GM04503 (cell line): ENCODE measurements at regions not wholly inside any gene's neighbourhood (a gene's known extent, or its start where the extent isn't known, plus 50 kb on each side); places are given as distances from the start of the nearest gene placed in this dataset.
"Not testable (repeated sequence)": the region's sequence is repeated elsewhere in the genome, so short reads cannot be mapped to it uniquely, and the experiment has no call there.

Experiments
- DNase-seq: peaks from one replicate; pipeline ENCODE4 v3.0.0-alpha.2; 2012; ENCODE audit warnings: low read depth

DNA sequence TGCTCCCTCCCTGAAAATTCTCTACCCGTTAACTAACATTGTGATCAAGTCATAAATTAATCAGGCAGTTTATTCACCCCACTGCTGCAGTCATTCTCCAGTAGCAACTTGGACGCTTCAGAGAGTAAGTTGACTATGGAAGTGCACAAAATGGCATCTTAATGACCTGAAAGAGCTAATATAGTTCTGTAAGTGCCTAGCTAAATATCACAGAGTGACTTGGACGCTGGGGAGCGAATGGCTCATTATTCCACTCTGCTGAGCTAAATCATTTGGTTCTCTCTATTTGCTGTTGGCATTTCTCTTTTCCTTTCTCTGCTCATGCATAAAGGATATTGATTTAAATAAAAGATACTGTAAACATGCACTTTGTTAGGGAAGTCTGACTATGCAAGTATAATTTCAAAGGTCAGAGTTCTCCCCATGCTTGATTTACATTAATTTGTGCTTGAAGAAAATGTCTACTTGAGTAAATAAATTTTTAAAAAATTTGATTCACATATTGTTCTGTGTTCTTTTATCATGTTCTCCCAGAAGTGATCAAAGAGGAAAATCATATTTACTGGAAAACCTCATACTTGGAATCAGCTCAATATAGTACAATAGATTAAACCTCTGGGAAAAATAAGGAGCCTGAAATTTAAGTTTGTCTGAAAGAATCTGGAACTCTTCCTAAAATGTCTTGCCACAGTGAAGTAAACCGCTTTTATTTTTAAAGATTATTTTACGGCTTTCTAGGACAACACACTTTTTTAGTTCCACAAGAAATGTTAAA lies 169.5 kb upstream of the HAPLN1 start:
- no peak for DNase-seq

DNA sequence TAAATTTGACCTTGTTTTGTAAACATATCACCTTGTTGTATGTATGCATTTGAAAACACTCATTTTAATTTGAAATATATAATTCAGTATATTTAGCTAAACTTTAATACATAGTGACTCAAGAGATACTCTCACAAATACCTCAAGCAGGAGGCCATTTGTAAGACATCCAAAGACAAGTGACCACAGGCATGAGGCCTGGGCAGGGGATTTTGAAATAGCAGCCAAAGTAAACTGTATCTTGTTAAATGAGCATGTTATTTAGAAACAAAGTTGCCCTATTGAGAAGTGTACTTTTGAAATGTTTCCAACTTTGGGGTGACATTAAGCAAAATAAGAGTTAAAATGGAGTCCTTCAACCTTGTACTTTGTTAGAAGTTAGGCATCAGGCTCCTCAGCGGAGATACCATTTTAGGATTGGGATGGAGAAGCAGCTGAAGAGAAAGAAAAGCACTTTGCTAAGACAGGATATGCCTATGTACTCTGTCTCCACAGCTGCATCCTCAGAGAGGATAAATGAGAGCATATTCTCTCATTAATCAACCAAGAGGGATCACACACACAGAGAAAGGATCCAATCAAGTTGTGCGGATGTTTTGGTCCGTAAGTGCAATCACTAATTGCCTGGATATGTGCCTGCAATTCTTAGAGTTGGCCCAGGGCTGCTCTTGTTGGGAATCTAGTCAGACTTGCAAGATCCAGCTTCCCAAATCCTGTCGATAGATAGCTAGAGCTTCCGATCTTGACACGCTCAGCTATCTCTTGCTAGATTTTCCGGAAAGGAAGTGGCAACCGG lies 157.5 kb upstream of the HAPLN1 start:
- no peak for DNase-seq

DNA sequence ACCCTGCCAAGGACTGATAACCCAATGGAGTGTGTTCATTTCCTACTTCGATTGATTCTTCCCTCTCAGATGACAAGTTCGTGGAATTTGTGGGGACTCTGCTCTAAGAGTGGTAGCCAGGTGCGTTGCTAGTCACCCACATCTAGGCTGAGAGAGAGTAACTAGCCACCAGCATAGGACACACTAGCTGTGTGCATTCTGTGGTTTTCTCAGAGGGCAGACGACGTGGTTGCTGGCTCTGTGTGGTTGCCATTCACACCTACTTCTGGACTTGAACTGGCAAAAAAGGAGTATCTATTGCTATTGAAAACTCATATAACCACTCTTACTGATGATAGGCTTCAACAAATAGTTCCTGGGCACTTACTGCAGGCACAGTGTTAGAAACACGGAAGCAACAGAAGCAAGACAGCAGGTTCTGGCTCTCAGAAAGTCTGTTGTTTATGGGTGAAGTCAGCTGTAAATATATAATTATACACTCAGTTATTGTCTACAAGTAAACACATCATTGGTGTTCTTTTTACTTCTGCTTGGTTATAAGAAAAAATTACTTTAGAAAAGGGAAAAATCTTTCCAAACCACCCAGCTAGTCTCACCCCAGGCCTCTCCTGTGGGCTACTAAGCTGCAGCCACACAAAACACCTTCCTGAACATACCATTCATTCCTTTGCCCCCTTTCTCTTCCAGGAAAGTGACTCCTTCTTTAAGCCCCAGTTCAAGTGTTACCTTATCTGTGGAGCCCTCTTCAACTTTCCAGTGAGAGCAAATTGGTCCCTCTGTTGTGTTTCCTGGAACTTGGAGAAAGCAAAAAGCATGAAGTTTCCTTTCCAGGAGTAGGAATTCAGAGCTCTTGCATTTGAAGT lies 151.1 kb upstream of the HAPLN1 start:
- DNase-seq: no peak

DNA sequence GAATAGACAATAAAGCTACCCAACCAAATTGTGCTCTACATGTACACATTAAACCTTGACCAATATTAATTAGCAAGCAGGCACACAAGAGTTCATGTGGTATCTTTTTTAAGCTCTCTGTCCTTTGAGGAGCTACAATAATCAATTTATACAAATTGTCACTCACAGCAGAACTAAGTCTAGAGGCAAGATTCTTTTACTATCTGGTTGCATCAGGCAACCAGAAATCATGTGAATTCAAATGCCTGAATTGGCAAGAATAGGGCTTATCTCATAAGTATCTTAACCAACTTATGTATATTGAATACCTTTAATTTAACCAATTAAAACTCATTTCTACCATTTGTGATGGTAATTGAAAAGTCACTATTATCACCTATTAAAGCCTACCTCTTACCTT lies 145.5 kb upstream of the HAPLN1 start:
- DNase-seq: no peak

DNA sequence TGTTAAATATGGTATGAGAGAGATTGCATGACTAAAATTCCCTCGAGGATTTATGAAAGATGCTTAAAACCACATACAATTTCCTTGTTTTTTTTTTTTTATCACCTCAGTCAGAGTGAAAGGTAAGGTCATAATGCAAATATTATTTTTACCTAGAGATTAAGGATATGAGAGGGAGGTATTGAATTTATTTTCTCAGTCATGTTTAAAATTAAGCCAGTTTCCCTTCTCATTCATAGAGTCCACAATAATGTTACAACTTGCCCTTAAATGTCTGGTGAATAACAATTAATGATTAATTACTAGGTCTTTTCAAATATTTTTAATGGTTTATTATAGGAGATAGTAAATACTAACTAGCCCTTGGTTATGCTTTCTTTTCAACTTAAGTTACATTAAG lies 144.9 kb upstream of the HAPLN1 start:
- DNase-seq: no peak

DNA sequence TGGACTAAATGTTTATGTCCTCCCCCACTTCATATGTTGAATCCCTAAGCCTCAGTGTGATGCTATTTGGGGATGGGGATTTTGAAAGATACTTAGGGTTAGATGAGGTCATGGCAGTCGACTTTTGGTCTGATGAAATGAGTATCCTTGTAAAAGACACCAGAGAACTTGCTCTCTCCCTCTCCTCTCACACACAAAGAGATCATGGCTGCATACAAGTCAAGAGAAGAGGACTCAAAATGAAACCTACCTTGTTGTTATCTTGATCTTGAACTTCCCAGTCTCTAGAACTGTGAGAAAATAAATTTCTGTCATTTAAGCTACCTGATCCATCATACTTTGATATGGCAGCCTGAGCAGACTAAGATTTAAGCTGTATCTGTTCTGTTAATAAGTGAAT lies 144.0 kb upstream of the HAPLN1 start:
- DNase-seq: no peak

DNA sequence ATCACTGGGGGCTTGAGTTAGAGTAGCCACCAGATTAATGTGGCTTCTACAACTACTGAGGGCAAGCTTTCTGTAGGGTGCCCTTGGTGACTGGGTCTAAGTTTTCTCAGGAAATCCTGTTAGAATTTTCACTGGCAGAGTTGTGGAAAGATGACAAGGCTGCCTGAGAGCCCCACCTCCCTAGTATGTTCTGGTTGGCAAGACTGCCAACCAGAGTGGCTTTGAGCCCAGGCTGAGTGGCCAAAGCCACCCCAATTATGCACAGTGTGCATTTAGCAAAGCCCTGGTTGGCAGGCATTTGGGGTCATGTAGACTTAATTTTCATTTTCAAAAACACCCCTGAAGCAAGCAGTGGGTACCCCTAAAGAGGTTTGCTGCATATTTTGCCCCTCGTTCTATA lies 136.7 kb upstream of the HAPLN1 start:
- no peak for DNase-seq

DNA sequence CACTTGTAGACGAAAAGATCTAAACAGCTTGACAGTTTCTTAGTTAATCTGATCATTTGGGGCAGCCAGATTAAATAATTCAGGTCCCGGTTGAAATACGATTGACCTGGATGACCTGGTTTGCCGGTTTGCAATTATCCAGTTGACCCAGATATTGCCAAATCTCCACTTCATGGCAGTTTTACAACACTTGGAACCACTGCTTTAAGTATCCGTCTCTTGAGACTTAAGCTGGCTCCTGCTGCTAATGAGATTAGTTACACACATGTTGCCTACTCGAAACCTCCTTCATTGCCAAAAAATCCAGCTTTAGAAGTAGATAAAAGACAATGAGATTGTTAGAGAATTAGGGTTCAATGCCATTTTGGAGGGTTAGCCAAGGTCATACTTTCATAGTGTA lies 136.2 kb upstream of the HAPLN1 start:
- no peak for DNase-seq

DNA sequence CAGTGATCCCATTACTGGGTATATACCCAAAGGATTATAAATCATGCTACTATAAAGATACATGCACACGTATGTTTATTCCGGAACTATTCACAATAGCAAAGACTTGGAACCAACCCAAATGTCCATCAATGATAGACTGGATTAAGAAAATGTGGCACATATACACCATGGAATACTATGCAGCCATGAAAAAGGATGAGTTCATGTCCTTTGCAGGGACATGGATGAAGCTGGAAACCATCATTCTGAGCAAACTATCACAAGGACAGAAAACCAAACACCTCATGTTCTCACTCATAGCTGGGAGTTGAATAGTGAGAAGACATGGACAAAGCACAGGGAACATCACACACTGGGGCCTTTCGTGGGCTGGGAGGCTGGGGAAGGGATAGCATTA lies 129.8 kb upstream of the HAPLN1 start:
- not testable (repeated sequence) for DNase-seq

DNA sequence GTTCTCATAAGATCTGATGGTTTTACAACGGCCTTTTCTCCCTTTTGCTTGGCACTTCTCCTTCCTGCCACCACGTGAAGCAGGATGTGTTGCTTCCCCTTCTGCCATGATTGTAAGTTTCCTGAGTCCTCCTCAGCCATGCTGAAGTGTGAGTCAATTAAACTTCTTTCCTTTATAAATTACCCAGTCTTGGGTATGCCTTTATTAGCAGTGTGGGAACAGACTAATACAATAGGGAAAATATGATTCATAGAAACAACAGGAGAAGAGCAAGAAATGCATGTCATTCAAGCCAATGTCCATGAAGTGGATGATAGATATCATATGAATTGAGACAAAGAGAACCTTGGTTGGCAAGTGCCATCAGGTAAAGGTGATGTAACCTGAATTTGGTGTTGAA lies 128.3 kb upstream of the HAPLN1 start:
- DNase-seq: no peak

DNA sequence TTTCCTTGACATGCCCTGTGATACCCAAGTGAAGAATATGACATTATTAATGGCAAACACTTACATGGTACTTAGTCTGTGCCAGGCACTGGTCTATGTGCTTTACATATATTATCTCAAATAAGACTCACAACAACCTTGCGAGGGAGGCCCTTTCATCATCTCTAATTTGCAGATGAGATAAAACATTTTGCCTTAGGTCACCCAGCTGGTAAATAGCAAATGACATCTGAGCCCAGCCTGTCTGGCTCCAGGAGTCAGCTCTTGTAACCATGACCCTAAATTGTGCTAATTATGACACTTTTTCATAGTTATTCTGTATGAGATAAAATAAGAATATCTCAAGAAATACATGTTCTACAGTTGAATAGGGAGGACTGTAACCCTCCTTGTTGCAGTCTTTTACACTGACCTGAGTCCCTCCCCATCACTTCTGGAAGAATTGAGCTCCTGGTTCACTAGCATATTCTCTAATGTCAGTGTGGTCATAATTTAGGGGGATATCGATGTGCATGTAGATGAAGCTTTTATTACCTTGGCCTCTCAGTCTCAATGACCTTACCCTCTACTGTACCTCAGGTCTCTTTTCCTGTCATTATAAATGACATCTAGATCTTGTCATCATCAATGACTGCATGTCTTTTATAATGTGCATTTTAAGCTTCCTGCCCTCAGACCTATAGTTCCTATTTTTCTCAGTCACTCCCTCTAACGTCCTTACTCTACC lies 126.1 kb upstream of the HAPLN1 start:
- DNase-seq: no peak

DNA sequence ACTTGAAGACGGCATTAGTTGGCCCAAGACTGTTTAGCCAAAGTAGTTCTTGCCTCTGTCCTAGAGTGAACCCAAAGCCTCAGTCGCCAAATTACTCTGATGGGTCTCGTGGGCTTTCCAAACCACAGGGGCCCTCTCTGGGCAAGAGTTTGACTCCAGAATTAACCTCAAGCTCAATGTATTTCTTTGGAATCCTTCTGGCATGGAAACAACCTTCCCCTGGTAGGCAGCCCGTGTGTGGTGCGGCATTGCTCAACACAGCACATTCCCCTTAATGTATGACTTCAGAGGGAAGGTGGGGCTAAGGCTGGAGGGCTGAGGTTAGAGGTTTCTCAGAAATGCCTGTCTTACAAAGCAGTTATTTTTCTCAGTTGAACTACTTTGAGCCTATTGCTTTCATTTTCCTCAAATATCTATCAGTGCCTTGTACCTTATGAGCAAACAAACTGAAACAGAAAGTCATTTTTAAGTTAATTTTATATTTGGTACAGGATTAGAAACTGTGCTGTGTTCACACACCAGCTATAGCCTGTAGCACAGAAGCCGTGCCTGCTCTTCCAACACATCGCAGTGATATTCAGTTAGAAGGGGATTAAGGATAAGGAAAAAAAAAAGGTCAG lies 123.9 kb upstream of the HAPLN1 start:
- peak; percentile 29 for DNase-seq

DNA sequence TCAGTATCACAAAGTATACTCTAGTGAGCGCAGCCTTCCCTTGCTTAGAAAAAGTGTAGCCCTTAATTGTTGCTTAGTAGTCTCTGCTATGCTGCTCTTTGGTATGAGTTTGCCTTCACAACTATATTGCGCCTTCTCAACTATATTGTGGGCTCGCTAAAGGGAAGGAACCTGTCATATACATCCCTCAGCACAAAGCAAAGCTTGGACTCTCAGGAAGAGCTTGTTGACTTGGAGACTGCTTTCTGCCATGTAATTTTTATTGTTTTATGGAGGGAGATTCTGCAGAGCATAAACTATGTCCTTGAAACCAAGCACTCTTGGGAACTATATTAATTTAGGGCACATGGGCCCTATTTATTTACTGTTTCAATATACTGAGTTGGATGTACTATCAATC lies 119.1 kb upstream of the HAPLN1 start:
- DNase-seq: no peak

DNA sequence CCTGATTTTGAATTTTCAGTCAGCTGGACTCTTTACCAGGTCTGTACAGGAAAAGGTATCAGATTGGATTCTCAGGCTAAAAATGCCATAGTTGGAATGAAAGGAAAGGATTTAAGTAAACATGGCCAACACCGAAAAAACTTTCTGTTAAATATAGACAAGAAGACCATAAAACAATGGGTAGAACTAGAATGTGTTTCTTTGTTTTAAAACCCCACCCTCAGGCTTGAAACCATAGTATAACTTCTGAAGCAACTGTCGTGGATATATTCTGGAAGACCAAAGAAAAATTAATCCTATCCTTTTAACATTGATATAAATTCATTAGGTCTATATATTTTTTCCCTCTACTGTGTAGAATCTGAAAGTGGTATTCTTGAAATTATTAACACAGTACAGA lies 118.6 kb upstream of the HAPLN1 start:
- no peak for DNase-seq

DNA sequence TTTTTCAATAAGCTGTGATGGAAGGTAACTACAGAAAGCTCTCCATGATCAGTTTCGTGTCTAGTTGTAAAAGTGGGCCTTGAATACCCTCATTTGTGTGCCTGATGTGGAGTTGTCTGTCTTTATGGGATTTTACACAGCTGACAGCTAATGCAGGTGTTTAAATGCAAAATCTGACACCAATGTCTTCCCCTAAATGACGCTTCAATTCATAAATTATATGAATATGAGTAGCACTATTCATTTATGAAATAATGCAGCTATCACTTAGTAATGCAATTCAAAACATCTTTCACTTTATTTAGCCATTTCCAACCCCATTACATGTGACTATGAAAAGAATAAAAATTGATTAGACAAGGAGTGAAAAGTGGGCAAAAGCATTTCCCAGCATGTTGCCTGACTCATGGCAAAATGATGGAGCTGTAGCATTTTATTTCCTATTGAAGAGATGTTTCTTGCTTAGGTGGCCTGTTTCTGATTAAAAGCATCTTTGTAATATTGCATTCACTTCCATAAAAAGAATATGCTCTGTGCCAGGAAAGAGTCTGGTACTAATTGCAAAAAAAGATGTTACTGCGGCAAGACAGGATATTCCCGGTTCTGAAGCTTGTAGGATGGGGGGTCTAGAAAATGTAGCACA lies 116.7 kb upstream of the HAPLN1 start:
- no peak for DNase-seq

DNA sequence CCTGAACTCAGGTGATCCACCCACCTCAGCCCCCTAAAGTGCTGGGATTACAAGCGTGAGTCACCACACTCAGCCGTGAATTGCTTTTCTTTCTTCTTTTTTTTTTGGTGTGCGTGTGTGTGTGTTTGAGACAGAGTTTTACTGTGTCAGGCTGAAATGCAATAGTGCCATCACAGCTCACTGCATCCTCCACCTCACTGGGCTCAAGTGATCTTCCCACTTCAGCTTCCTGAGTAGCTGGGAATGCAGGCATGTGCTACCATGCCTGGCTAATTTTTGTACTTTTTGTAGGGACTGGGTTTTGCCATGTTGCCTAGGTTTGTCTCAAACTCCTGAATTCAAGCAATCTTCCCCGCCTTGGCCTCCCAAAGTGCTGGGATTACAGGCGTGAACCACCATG lies 113.7 kb upstream of the HAPLN1 start:
- no peak for DNase-seq

DNA sequence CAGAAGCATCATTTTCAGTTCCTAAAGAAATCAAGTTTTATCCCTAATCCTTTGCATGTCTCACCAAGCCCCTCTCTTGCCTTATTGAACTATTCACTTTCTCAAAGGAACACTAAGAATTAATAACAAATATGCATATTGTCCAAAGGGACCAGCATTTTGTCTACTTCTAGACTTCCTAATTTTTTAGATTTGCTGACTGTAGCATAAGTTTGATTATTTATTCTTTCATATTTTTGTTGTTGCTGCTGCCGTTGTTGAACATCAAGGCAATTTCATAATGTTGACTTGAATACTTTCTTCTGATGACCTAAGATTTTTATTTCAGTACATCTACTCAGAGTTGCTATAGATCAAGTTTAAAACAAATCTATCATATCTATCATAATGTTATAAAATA lies 111.2 kb upstream of the HAPLN1 start:
- DNase-seq: no peak

DNA sequence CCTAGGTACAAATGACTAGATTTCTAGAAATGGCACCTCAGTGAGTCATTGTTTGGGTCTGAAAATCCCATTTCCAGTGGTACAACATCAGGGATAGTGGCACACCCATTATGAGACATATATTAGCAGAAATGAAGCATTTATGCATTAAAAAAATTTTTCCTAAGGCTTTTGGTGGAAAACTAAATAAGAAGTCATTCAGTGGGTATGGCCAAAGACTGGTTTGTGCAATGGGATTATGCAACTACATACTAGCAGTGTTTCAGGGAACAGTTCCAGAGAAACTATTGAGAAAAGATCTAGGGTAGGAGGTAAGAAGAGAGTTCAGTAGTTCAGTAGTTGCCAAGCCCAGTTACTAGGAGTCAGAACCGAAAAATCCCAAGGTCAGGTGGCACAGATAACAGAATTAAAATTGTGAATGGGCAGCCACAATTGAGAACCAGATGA lies 106.5 kb upstream of the HAPLN1 start:
- DNase-seq: no peak

DNA sequence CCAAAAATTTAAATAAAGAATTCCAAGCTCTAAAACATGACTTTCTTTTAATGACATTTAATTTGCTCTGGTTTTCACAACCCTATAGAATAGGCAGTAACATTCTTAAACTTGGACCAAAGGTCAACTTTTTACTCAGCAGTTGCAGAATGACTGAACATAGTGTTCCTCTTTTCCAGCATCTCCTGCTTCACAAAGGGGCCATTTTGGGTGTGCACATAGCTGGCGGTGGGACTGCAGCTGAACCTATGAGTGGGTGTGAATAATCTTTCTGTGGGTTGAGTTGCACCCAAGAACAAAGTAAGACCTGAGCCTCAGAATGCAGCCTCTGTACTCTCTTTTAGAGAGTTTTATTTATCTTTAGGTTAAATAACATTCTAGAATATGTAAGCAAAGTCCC lies 96.9 kb upstream of the HAPLN1 start:
- no peak for DNase-seq

DNA sequence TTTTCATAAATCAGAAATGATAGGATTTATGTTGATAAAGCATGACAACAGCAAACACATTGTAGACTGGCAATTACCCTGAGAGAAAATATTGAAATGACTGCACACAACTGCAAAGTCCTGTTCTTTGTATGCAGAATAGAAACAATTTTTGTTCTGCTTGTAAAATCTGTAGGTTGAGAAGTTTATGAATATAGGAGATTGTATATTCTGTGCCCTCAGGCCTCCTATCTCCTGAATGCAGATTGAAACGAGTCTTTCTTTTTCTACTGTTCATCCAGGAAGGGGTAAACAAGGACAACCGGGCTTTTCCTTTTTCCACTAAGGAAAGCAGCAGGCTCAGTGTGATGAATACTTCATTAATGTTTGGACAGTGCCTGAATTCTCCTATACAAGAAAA lies 95.0 kb upstream of the HAPLN1 start:
- no peak for DNase-seq

DNA sequence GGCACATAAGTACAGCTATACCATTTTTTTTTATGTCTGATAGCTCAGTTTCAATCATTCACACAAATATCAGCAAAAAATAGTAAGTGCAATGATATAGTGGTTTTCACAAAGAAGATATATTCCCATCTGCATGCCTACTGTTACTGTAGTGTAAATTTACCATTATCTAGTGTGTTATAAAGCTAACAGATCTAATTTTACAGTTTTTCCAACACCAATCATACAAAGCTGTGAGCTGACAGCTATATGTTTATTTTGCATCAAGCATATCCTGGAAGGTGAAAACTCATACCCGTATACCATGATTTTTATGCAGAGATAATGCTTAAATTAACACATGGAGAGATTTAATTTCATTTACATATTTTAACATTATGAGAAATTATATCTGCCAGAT lies 89.9 kb upstream of the HAPLN1 start:
- no peak for DNase-seq
